ENCODE measurements at regions not wholly inside any gene's neighbourhood (a gene's known extent, or its start where the extent isn't known, plus 50 kb on each side); places are given as distances from the start of the nearest gene placed in this dataset.

DNA sequence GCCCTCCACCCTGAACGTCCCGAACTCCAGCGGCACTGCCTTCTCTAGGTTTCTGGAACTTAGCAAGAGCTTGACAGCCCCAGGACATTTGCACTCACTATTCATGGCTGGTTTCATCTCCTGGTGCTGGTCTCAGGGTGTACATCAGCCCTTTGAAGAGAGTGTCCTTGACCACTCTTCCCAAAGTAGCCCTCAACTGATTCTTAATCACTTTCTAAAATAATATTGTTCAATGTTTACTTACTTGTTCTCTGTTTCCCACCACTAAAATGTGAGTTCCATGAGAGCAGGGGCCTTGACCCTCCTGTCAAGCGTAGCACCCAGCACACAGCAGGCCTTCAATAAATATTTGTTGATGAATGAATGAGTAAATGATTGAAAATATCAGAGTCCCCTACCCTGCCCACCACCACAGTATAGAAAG is 262.5 kb downstream of the RHOU start:
- ChIA-PET POLR2A (no interaction called here), CTCF (interaction anchor here (0.6 kb wide), 1 partner anchor 22 kb away, joined by 3 read pairs; no protein-coding TSS in a partner anchor)
- DNase-seq (ENCODE audit: extremely low spot score), result no peak
- TF ChIP-seq, protein P1, sequence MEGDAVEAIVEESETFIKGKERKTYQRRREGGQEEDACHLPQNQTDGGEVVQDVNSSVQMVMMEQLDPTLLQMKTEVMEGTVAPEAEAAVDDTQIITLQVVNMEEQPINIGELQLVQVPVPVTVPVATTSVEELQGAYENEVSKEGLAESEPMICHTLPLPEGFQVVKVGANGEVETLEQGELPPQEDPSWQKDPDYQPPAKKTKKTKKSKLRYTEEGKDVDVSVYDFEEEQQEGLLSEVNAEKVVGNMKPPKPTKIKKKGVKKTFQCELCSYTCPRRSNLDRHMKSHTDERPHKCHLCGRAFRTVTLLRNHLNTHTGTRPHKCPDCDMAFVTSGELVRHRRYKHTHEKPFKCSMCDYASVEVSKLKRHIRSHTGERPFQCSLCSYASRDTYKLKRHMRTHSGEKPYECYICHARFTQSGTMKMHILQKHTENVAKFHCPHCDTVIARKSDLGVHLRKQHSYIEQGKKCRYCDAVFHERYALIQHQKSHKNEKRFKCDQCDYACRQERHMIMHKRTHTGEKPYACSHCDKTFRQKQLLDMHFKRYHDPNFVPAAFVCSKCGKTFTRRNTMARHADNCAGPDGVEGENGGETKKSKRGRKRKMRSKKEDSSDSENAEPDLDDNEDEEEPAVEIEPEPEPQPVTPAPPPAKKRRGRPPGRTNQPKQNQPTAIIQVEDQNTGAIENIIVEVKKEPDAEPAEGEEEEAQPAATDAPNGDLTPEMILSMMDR (IDR thresholded peaks at IDR 0.05; ENCODE audit: control extremely low read depth, extremely low read depth, low read depth, missing control alignments), result no peak

DNA sequence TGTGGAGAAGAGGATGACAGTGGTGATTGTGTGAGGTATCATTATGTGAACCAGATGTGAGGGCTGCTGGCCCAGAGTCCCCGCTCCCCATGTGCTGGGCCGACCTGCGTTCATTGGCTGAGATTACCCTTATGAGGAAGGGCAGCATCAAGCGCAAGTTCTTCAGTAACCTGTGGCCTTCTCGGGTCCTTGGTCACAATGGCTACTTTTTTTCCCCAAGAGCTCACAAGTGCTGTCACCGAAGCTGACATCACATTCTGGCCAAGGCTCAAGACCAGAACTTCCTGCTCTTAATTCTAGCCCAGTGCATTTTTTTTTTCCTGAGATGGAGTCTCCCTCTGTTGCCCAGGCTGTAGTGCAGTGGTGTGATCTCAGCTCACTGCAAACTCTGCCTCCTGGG is 262.9 kb downstream of the RHOU start:
- no peak for DNase-seq (ENCODE audit: extremely low spot score)
- CTCF ChIA-PET, result interaction anchor here (0.6 kb wide), 1 partner anchor 23 kb away, joined by 3 read pairs; no protein-coding TSS in a partner anchor
- POLR2A ChIA-PET, result interaction anchor here (0.6 kb wide), 1 partner anchor 294 kb away, joined by 4 read pairs; no protein-coding TSS in a partner anchor
- TF ChIP-seq, protein P1 (IDR thresholded peaks at IDR 0.05; ENCODE audit: control extremely low read depth, extremely low read depth, low read depth, missing control alignments), result no peak

- POLR2A ChIA-PET, result no interaction called here
- CTCF ChIA-PET, result no interaction called here
These were observed 264.3 kb downstream of the RHOU start for GRCh38 chr1:228999446-229000170.

GRCh38 chr1:229000187-229000586 is 264.9 kb downstream of the RHOU start:
- ChIA-PET CTCF (no interaction called here), POLR2A (no interaction called here)
- DNase-seq (ENCODE audit: extremely low spot score), result no peak
- TF ChIP-seq, protein P1 (IDR thresholded peaks at IDR 0.05; ENCODE audit: control extremely low read depth, extremely low read depth, low read depth, missing control alignments), result no peak

More at GRCh38 chr1:228999446-229000170, 264.3 kb downstream of the RHOU start:
- TF ChIP-seq, protein P1 (IDR thresholded peaks at IDR 0.05; ENCODE audit: control extremely low read depth, extremely low read depth, low read depth, missing control alignments), result no peak
- no peak for DNase-seq (ENCODE audit: extremely low spot score)

GRCh38 chr1:229001467-229002011 is 266.3 kb downstream of the RHOU start:
- TF ChIP-seq, protein P1 (IDR thresholded peaks at IDR 0.05; ENCODE audit: control extremely low read depth, extremely low read depth, low read depth, missing control alignments), result no peak
- no peak for DNase-seq (ENCODE audit: extremely low spot score)
- POLR2A ChIA-PET, result no interaction called here
- CTCF ChIA-PET, result no interaction called here

DNA sequence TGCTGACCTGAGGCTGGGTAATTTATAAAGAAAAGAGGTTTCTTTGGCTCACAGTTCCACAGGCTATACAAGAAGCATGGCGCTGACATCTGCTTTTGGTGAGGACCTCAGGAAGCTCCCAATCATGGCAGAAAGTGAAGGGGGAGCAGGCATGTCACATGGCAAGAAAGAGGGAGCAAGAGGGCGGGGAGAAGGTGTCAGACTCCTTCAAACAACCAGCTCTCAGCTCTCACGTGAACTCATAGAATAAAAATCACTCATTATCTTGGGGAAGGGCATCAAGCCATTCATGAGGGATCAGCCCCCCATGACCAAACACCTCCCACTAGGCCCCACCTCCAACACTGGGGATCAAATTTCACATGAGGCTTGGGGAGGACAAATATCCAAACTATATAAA is 266.8 kb downstream of the RHOU start:
- POLR2A ChIA-PET, result no interaction called here
- TF ChIP-seq, protein P1 (IDR thresholded peaks at IDR 0.05; ENCODE audit: control extremely low read depth, extremely low read depth, low read depth, missing control alignments), result no peak
- CTCF ChIA-PET, result no interaction called here
- no peak for DNase-seq (ENCODE audit: extremely low spot score)
